ENCODE measurements at regions not wholly inside any gene's neighbourhood (a gene's known extent, or its start where the extent isn't known, plus 50 kb on each side); places are given as distances from the start of the nearest gene placed in this dataset.

DNA sequence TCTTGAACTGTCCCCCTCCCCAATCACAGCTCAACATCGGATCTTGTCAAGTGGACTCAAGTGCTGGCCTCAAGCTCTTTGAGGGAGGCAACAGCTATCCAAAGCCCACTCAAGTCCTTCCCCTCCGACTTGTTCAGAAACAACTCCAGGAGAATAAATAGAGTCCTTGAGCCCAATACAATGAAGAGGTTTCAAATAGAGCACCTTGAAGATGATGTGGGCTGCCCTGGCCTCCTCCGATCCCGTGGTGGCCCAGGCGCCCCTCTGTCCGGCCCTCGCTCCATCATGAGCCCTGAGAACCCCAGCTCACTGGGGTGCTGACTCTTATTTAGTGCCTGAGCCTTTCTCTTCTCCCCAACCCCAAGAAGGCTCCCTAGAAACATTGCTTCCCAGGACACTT is 164.3 kb upstream of the PMEPA1 start:
- H3K9me3 ChIP-seq = no peaks in the 10 kb centered on the region
- intact Hi-C loops (cut with DNase I; ENCODE audit: low total_unique reads) = no loop called here
- no peaks in the 10 kb centered on the region for H3K4me1 ChIP-seq
- H3K27me3 ChIP-seq (replicated peaks in 1 of 7) = peaks cover 0 to 21% (median 0%) of the 10 kb centered on the region in 7 donors
- no peaks in the 10 kb centered on the region for H3K36me3 ChIP-seq
- WGBS, 5 donors = 94 to 99% (median 96%) methylated on average over 7 of the region's 7 CpGs
- no peak overlapping the region for H3K27ac ChIP-seq
- TF ChIP-seq POLR2AphosphoS5 (IDR thresholded peaks at IDR 0.05) (no peak), POLR2A (IDR thresholded peaks at IDR 0.05) (no peak), CTCF (IDR thresholded peaks at IDR 0.05 in 8 of 11, conservative IDR thresholded peaks at IDR 0.05 in 3 of 11) (no peak)
- no peak for DNase-seq
- no peak overlapping the region for H3K4me3 ChIP-seq

- H3K27me3 ChIP-seq (replicated peaks in 1 of 7) = peaks cover 0 to 27% (median 0%) of the 10 kb centered on the region in 7 donors
- no peak for DNase-seq
- TF ChIP-seq POLR2A (IDR thresholded peaks at IDR 0.05) (no peak), CTCF (IDR thresholded peaks at IDR 0.05 in 8 of 11, conservative IDR thresholded peaks at IDR 0.05 in 3 of 11) (no peak), POLR2AphosphoS5 (IDR thresholded peaks at IDR 0.05) (no peak)
- WGBS, 5 donors = 90 to 96% (median 92%) methylated on average over 4 of the region's 4 CpGs
- no peak overlapping the region for H3K27ac ChIP-seq
- no peaks in the 10 kb centered on the region for H3K36me3 ChIP-seq
- no peaks in the 10 kb centered on the region for H3K9me3 ChIP-seq
- no peaks in the 10 kb centered on the region for H3K4me1 ChIP-seq
- H3K4me3 ChIP-seq = no peak overlapping the region
- intact Hi-C loops (cut with DNase I; ENCODE audit: low total_unique reads) = no loop called here
These were observed 163.1 kb upstream of the PMEPA1 start for GRCh38 chr20:57872816-57873409.

DNA sequence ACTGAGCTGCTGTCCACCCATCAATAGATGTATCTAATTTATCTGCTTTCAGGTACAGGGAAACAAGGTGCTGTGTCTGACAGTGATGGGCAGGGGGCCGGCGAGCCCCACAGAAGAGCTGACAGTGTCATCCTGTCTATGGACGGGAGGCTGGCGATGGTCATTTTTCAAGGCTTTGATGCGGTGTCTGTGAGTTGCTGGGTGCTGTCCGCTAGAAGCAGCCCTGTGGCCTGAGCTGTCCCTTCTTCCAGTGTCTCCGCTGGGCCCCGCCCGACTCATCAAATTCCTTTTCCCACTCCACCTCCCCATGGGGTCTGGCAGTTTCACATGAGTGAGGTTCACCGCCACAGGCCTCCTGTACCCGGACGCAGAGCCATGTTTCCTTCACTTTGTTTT is 161.4 kb upstream of the PMEPA1 start:
- WGBS, 5 donors = 87 to 95% (median 90%) methylated on average over 12 of the region's 12 CpGs
- TF ChIP-seq POLR2A (IDR thresholded peaks at IDR 0.05) = no peak
- TF ChIP-seq CTCF (IDR thresholded peaks at IDR 0.05 in 8 of 11, conservative IDR thresholded peaks at IDR 0.05 in 3 of 11) = no peak
- no peak for TF ChIP-seq POLR2AphosphoS5 (IDR thresholded peaks at IDR 0.05)
- Histone ChIP-seq H3K4me3 (no peak overlapping the region), H3K36me3 (no peaks in the 10 kb centered on the region), H3K27me3 (replicated peaks in 1 of 7) (peaks cover 0 to 41% (median 0%) of the 10 kb centered on the region in 7 donors), H3K4me1 (no peaks in the 10 kb centered on the region), H3K27ac (no peak overlapping the region), H3K9me3 (no peaks in the 10 kb centered on the region)
- intact Hi-C loops (cut with DNase I; ENCODE audit: low total_unique reads) = no loop called here
- DNase-seq = no peak

GRCh38 chr20:57870597-57871236 is 160.9 kb upstream of the PMEPA1 start:
- TF ChIP-seq POLR2A (IDR thresholded peaks at IDR 0.05) (no peak), CTCF (IDR thresholded peaks at IDR 0.05 in 8 of 11, conservative IDR thresholded peaks at IDR 0.05 in 3 of 11) (no peak)
- H3K27ac ChIP-seq = no peak overlapping the region
- DNase-seq = no peak
- peaks cover 0 to 41% (median 0%) of the 10 kb centered on the region in 7 donors for H3K27me3 ChIP-seq (replicated peaks in 1 of 7)
- H3K4me3 ChIP-seq = no peak overlapping the region
- intact Hi-C loops (cut with DNase I; ENCODE audit: low total_unique reads) = no loop called here
- no peaks in the 10 kb centered on the region for H3K36me3 ChIP-seq
- H3K4me1 ChIP-seq = no peaks in the 10 kb centered on the region
- WGBS, 5 donors = 61 to 86% (median 72%) methylated on average over 7 to 8 of the region's 8 CpGs
- H3K9me3 ChIP-seq = no peaks in the 10 kb centered on the region
